HG03521 (cell line): ENCODE measurements at regions not wholly inside any gene's neighbourhood (a gene's known extent, or its start where the extent isn't known, plus 50 kb on each side); places are given as distances from the start of the nearest gene placed in this dataset.
"Not testable (repeated sequence)": the region's sequence is repeated elsewhere in the genome, so short reads cannot be mapped to it uniquely, and the experiment has no call there.

Source experiments
- ATAC-seq: cut with Tn5 transposase; IDR thresholded peaks from one replicate; pipeline ENCODE4 v1.9.1; 2021; ENCODE audit warnings: mild to moderate bottlenecking, moderate library complexity; ENCODE audit not compliant: unreplicated experiment

DNA sequence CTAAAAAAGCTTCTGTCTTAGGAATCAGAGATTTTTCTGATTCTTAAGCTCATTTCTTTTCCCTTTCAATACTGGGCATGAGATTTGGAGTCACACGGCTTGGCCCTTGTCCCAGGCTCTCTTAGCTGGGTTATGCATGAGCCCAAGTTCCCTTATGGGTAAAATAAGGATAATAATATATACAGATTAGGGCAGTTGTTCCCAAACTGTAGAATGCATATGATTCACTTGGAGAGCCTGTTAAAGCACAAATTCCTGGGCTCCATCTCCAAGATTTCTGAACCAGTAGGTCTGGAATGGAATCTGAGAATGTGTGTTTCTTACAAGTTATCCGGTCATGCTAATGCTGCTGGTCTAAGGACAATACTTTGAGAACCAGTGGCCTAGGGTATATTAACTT lies 154.0 kb downstream of the REEP3 start:
- no peak for ATAC-seq

DNA sequence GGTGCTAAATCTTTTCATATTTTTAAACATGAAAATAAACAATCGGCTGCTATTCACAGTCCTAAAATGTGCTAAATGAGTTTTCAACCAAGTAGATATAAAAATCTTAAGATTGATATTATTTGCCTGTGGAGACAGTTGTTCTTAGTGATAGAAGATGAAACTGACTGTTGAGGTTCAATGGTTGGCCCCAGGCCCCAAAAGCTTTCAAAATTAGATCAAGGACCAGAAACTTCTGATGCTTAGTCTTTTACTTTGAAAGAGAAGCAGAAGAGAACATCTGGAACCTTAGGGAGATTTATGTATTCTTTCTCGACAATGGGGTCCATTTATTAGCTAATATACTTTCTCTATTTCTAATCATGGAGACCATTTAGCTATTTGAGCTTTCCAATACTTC lies 155.8 kb downstream of the REEP3 start:
- no peak for ATAC-seq

DNA sequence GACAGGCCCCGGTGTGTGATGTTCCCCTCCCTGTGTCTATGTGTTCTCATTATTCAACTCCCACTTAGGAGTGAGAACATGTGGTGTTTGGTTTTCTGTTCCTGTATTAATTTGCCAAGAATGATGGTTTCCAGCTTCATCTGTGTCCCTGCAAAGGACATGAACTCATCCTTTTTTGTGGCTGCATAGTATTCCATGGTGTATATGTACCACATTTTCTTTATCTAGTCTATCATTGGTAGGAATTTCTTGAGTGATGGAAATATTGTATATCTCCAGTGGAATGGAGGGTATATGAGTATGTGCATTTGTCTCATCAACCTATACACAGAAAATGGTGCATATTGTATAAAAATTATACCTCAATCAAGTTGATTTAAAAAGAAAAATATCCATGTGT lies 159.3 kb downstream of the REEP3 start:
- ATAC-seq, result not testable (repeated sequence)

DNA sequence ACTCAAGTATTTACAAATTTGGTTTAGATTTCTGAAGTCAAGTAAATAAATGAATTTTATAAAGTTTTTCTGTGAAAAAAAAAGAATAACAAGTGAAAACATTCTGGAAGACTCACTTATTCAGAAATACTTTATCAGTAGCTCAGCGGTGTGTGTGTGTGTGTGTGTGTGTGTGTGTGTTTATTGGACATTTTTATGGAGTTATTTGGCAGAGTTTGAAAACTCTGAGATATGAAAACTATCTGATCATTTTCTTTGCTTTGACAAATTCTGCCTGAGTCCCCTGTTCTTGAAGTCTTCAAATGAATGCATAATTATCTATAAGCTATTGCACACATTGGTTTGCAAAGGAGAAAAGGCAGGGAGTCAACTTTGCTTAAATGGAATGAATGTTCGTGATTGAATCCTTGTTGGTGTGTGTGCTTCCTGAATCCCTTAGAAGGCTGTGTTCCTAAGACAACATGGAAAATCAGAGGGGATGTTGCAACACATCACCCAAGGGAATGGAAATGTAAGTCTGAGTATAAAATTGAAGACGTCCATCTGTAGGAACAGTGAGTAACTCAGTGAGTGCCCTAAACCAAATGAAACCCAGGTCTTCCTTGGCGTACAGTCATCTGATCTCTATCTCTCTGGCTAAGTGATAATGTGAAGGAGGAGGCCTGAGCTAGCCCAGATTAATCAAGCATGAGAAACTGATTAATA lies 160.9 kb downstream of the REEP3 start:
- ATAC-seq, result no peak

DNA sequence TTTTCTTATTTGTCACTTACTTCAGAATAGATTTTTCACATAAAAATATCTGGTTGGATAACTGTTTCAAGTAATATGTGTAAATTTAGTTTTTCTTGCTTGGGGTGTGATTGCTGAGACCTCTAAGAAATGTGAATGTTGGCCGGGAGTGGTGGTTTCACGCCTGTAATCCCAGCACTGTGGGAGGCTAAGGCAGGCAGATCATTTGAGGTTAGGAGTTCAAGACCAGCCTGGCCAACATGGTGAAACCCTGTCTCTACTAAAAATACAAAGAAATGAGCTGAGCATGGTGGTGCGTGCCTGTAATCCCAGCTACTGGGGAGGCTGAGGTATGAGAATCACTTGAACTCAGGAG lies 161.5 kb downstream of the REEP3 start:
- ATAC-seq, result not testable (repeated sequence)

DNA sequence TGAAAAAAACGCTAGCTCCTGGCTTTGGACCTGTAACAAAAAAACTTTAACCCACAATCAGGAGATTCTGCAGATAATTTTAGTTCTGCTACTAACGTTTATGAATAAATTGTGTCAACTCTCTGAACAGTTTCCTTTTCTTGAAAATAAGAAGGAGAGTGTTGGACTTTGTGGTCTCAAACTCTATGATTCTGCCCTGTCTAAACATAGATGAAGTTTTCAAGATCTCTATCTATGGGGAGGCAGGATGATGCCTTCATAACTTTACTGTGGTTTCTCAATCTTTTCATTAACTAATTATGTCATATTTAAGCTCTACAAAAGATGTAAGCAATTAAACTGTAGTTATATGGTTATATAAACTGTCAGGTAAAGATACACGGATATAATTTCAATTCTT lies 162.0 kb downstream of the REEP3 start:
- no peak for ATAC-seq

DNA sequence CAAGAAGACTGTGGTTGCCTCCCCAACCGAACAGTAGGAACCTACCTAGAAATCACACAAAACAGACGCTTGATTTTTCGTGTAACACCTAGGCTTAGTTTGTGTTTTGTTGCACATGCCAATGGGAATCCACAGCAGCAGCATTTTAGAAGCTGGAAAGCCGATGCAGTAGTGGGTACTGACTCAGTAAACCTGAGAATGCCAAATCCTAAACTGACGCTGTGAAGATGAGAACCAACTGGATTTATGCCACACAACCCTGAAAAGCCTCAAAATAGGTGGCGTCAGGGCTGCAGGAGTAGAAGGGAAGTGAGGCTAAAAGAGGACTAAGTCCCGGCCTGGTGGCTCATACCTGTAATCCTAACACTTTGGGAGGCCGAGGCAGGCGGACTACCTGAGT lies 162.5 kb downstream of the REEP3 start:
- ATAC-seq, result no peak

DNA sequence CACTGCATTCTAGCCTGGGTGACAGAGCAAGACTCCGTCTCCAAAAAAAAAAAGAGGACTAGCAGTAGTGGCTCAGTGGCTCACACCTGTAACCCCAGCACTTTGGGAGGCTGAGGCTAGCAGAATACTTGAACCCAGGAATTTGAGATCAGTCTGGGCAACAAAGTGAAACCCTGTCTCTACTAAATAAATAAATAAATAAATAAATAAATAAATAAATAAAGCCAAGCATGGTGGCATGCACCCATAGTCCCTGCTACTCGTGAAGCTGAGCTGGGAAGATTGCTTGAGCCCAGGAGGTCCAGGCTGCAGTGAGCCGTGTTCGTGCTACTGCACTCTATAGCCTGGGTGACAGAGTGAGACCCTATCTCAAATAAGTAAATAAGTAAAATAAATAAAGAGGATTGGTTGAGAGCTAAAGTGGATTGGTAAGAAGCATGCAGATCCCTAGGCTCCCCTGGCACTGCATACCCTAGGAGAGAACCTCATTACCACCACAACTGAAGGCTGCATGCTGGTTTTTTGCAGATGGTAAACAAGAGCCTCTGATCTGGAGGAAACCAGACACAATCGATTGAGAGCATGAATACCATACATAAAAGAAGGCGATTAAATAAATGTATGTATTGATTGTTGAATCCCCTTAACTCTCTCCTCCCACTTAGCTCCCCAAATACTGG lies 163.2 kb downstream of the REEP3 start:
- no peak for ATAC-seq

DNA sequence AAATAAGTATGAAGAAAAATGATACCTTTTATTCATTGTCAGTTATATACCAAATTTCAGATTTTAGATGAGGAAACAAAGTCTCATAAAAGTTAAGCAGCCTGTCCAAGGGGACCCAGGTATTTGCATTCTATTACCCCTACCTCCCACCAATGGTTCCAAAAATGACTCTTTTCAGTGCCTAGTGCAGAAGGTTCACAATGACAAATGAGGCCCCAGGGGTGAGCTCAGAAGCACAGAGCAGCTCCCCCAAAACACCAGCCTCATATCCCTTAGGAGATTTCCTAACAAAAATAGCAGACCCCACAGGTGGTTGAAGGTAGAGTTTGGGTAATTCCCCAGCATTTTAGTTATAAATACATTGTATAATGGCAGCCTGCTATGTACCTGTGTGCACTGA lies 168.6 kb downstream of the REEP3 start:
- no peak for ATAC-seq

DNA sequence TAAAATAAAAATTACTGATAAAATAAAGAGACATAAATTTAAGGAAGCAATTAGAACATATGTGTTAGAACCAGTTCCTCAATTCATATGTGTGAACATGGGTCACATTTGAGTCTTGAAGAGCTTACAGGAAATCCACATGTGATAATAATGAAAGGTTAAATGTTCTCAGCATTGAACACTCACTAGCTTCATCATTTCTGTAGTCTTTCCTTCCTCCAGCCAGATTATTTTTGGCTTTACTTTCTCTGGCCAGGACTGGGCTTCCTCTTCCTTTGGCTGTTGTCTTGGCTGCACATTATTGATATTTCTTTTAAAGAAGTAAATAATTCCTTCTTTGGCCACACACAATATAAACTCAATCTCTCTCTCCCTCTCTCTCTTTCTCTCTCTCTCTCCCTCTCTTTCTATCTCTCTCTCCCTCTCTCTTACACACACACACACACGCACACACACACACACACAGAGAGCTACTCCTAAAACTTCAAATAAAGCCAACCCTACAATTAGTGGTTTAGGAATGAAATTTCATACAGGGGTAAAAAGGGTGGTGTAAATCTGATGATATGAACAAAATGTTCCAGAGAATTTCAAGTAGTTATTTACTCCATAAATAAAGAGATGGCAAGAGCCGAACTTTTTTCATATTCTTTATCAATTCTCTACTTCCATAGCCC lies 171.2 kb downstream of the REEP3 start:
- ATAC-seq, result no peak

DNA sequence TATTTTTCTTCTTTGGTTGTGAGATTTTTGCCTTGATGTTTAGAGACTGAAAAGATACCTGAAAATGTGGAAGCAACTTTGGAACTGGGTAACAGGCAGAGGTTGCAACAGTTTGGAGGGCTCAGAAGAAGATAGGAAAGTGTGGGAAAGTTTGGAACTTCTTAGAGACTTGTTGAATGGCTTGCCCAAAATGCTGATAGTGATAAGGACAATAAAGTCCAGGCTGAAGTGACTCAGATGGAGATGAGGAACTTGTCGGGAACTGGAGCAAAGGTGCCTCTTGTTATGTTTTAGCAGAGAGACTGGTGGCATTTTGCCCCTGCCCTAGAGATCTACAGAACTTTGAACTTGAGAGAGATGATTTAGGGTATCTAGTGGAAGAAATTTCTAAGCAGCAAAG lies 171.8 kb downstream of the REEP3 start:
- not testable (repeated sequence) for ATAC-seq

DNA sequence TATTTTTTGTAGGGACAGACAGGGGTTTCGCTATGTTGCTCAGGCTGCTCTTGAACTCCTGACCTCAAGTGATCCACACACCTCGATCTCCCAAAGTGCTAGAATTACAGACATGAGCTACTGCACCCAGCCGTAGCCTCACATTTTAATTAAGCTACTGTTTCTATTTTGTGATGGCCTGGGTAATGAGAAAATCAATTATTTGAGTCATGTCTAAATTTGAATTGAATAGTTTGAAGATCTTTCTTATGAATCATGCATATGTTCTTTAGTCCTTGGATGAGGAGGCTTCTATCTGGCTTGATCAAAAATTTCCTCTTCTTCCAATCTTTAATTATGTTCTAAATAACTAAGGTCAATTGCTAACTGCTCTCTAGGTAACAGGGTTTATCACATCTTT lies 175.0 kb downstream of the REEP3 start:
- no peak for ATAC-seq

DNA sequence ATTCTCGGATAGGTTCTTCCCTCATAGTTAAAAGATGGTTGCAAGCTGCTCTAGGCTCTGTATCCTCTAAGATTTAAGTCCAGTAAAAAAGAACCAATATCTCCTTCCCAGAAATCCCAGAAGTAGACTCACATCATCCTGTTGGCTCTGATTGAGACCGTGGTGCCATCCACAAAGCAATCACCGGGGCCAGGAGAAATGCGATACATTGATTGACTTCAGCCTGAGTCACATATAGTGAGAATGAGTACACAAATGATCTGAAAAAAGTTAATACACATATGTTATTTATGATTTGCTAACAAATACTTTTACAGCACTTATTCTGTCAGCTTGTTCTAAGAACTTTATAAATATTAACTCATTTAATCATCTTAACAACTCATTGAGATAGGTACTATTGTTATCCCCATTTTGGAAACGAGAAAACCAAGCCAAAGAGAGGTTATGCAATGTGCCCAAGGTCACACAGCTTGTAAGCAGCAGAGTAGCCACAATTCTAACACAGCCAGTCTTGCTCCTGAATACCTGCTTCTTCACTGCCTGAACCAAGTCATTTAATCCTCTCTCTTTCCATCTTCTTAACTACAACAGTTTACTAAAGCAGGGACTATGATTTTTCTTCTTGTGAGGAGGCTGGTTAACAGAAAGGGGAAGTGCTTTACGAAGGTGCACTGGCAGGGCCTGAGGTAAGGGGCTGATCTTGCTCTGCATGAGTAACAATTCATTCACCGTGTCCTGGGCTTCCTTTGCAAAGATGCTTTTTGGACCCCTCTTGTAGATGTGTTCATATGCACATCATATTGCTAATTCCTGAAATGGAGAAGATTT lies 177.0 kb downstream of the REEP3 start:
- ATAC-seq, result no peak

DNA sequence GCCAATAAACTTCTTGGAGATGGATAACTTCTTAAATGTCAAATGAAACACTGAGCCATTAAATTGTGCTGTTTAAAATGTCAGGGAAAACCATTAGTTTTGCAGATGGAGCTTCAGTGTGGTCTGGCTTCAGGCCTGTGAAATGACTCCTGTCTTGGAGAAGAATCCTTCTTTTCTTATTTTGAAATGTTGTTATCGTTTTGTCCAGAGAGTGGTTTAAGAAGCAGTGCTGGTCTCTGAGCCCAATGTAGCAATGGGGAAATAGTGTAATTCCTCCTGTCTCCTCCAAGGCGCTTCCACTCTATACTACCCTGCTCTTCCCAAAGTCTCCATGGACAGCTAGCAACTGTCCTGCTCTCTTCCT lies 177.6 kb downstream of the REEP3 start:
- no peak for ATAC-seq

DNA sequence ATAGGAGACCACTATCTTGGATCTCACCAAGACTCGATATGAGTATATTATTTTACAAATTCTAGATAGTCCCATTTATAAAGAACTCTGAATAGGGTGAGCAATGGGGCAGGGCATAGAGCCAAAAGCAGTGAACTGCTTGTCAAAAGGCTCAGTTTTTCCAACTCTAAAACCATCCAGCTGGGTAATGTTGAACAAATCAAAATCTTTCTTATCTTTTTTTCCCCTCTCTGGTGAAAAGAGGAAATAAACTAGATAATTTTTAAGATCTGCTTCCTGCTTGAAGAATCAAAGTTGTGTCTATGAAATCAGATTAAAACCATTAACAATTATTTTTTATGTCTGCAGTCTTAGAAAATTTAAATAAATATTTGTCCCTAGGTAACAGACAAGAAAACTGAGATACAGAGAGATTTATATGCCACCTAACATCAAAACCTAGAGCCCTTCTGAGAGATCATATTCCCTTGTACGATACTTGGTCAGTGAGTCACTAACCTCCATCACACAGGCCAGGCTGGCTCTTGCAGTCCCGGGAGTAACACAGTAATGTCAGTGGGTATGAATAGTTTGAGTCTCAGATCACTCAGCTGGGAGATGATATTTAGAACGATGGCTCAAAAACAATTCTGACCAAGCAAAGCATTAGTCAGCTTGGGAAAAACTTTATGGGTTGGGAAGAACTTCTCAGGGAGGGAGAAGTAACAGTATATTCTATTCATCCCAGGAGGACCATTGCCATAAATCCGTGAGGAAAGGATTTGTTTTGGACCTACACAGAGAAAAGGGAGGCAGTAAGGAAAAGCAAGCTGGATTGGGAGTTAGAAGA lies 178.8 kb downstream of the REEP3 start:
- no peak for ATAC-seq

DNA sequence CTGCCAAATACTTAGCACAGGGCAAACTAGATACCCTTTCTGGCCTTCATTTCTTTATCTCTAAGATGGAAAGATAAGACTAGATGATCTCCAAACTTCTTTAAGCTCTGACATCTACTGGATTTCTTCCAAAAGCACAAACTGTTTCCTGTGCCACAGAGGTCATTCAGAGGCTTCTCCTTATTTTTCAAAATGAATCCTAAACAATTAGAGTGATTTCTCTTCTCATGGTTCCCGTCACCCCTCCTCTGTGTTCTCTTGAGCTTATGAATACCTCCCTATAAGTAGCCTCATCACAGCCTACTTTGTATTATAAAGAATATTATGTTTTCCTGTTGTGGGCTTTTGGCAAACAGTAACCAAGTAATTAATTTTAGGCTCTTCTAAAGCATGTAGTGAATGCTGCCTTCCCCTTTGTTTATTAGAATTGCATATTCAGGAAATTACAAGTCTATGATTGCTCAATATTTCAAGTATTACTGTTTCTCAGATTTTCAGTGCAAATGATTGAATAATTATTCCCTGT lies 179.5 kb downstream of the REEP3 start:
- no peak for ATAC-seq

DNA sequence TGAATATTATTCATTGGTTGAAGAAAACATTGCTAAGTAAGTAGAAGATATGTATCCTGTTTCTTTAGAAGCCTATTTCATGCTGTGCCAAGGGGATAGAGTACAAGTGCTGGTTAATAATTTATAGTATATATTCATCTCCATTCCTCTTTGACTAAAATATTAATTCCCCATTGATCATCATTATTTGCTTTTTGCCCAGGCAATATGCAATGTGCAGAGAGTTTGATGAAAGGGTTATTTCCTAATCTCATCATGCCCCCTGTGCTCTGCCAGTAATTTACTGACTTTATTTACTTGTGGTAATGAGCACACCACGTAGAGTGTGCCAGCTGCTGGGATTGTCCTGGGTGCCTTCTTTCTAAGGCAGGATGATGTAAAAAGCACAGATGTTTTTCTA lies 180.9 kb downstream of the REEP3 start:
- ATAC-seq, result no peak

DNA sequence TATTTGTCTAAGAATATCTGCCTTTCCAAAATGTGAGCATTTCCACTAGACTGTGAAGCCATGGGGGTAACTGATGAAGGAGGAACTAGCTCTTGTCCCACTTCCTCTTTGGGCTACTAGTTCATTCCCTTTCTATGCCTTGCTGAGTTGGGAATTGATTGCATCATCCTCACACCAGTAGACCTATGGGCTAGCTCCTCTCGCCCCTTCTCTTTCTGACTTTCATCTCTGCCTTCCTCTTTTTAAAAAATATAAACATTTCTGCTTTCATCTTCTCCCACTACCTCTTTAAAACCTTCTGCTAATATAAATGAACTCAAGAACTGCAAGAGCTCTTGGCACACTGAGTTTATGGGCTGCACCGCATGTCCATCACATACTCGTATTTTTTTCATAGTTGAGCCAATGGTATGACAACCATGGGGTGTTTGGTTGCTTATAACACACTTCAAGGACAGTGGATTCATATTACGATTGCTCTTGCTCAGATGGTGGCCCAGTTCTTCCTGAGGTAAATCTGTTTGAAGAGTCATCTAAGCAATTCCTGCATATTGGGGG lies 182.0 kb downstream of the REEP3 start:
- ATAC-seq, result no peak

DNA sequence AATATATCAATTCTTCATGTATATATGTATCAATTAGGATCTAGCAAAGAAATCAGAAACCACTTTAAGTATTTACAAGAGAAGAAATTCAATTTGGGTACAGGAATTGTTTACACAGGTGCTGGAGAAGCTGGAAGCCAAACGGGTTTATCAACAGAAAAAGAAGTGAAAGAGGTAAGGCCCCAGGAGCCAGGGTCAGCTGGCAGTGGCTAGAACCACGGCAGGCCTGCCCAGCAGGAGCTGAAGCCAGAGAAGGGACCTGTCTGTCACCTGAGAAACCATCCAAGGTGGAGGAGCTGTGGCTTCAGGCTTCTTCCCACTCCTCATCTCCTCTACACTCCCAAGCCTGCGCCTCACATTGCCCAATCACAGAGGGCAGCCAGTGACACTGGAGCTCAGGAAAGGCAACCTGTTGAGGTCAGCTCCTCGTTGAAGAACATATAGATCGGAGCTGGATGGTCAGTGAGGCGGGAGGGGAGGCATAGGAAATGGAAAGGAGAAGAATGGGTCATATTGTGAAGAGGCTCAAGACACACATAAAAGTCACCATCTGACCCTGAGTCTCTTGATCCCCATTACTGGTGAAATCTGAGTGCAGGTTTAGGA lies 182.6 kb downstream of the REEP3 start:
- no peak for ATAC-seq
